ENCODE measurements at regions not wholly inside any gene's neighbourhood (a gene's known extent, or its start where the extent isn't known, plus 50 kb on each side); places are given as distances from the start of the nearest gene placed in this dataset.
"Not testable (repeated sequence)": the region's sequence is repeated elsewhere in the genome, so short reads cannot be mapped to it uniquely, and the experiment has no call there.

GRCh38 chr10:8163824-8164223 lies 109.3 kb downstream of the GATA3 start:
- no peak overlapping the region for H4K91ac ChIP-seq (ENCODE audit: insufficient read depth, low read depth, low read length)
- peaks cover 8% of the 10 kb centered on the region; the same call in 1 of the 2 replicates for H3K9me3 ChIP-seq (ENCODE audit: control insufficient read depth, insufficient read depth, low read length)
- no peak overlapping the region for H3K23ac ChIP-seq (ENCODE audit: low read depth, low read length)
- no peak overlapping the region for H3K18ac ChIP-seq (ENCODE audit: low read depth, low read length)
- no peak overlapping the region for H2BK5ac ChIP-seq (ENCODE audit: low read depth, low read length, poor library complexity, severe bottlenecking)
- no peak for TF ChIP-seq RCOR1 (IDR thresholded peaks at IDR 0.05; ENCODE audit: insufficient replicate concordance, low read length)
- no peak overlapping the region for H2AK5ac ChIP-seq (ENCODE audit: low read depth, low read length)
- no peaks in the 10 kb centered on the region for H3K9me1 ChIP-seq (ENCODE audit: insufficient read depth, low read length)
- no peak overlapping the region for H2BK15ac ChIP-seq (ENCODE audit: low read depth, low read length)
- H3K14ac ChIP-seq (replicated peaks; ENCODE audit: low read depth, low read length), result no peak overlapping the region
- H3K27ac ChIP-seq (ENCODE audit: insufficient read depth, low read length), result no peak overlapping the region
- dilution Hi-C loops (cut with HindIII; ENCODE audit: low sequenced_read_pairs, unreplicated experiment) (no loop called here), intact Hi-C loops (cut with micrococcal nuclease) (no loop called here), in situ Hi-C loops (cut with MboI; ENCODE audit: low sequenced_read_pairs) (no loop called here)
- no peak overlapping the region for H2BK120ac ChIP-seq (ENCODE audit: low read depth, low read length)
- no peak overlapping the region for H3K4me3 ChIP-seq (ENCODE audit: insufficient read depth, low read depth, low read length)
- no peak overlapping the region for H2BK20ac ChIP-seq (ENCODE audit: low read depth, low read length)
- H3K4ac ChIP-seq (ENCODE audit: low read depth, low read length), result no peak overlapping the region
- no peak overlapping the region for H4K8ac ChIP-seq (ENCODE audit: low read depth in 2 of 2, low read length in 2 of 2)
- no peak overlapping the region for H2AFZ ChIP-seq (replicated peaks; ENCODE audit: low read length, poor library complexity)
- no peaks in the 10 kb centered on the region for H4K20me1 ChIP-seq (ENCODE audit: insufficient read depth, low read length)
- H3K9ac ChIP-seq (ENCODE audit: low read depth, low read length), result no peak overlapping the region
- no peak overlapping the region for H3K4me2 ChIP-seq (ENCODE audit: low read depth, low read length)
- H4K5ac ChIP-seq (ENCODE audit: low read depth, low read length), result no peak overlapping the region
- BruUV-seq (replicated peaks), result no TSS peak
- ATAC-seq (ENCODE audit: low read depth), result no peak
- H3K27me3 ChIP-seq (ENCODE audit: control insufficient read depth, insufficient read depth, low read length), result no peaks in the 10 kb centered on the region
- H3K79me1 ChIP-seq (ENCODE audit: low read depth in 1 of 2, low read length in 2 of 2), result no peaks in the 10 kb centered on the region
- no peak for DNase-seq
- H3K56ac ChIP-seq (ENCODE audit: extremely low read depth, insufficient read depth, low read length), result no peak overlapping the region
- ChIA-PET CTCF (no interaction called here), POLR2A (ENCODE audit: unreplicated experiment) (no interaction called here)
- H3K4me1 ChIP-seq (ENCODE audit: control insufficient read depth, insufficient read depth, low read length), result no peaks in the 10 kb centered on the region
- H3K36me3 ChIP-seq (ENCODE audit: control insufficient read depth, insufficient read depth, low read length), result no peaks in the 10 kb centered on the region
- WGBS, 2 experiments (ENCODE audit: extremely low coverage in 2 of 2, insufficient read length in 1 of 2), result no CpG with 5 or more reads among the region's 2 CpGs
- no peak overlapping the region for H2AK9ac ChIP-seq (replicated peaks; ENCODE audit: low read depth, low read length, poor library complexity)

DNA sequence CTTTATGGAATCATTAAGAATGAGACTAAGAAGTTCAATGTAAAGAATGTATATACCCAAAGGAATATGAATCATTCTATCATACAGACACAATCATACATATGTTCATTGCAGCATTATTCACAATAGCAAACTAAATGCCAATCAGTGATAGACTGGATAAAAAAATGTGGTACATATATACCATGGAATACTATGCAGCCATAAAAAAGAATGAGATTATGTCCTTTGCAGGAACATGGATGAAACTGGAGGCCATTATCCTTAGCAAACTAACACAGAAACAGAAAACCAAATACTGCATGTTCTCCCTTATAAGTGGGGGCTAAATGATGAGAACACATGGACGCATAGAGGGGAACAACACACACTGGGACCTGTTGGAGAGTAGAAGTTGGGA lies 110.2 kb downstream of the GATA3 start:
- intact Hi-C loops (cut with micrococcal nuclease); H3K36me3 ChIP-seq (ENCODE audit: control insufficient read depth, insufficient read depth, low read length): not testable (repeated sequence)

More for the DNA sequence above, 110.2 kb downstream of the GATA3 start:
- BruUV-seq (replicated peaks); H4K5ac ChIP-seq (ENCODE audit: low read depth, low read length); H2AFZ ChIP-seq (replicated peaks; ENCODE audit: low read length, poor library complexity); H3K18ac ChIP-seq (ENCODE audit: low read depth, low read length); H3K9ac ChIP-seq (ENCODE audit: low read depth, low read length); ATAC-seq (ENCODE audit: low read depth); H3K4me2 ChIP-seq (ENCODE audit: low read depth, low read length); H4K20me1 ChIP-seq (ENCODE audit: insufficient read depth, low read length); H3K27ac ChIP-seq (ENCODE audit: insufficient read depth, low read length); H3K56ac ChIP-seq (ENCODE audit: extremely low read depth, insufficient read depth, low read length); H2AK5ac ChIP-seq (ENCODE audit: low read depth, low read length); H3K9me1 ChIP-seq (ENCODE audit: insufficient read depth, low read length); H3K27me3 ChIP-seq (ENCODE audit: control insufficient read depth, insufficient read depth, low read length); H2AK9ac ChIP-seq (replicated peaks; ENCODE audit: low read depth, low read length, poor library complexity); H3K23ac ChIP-seq (ENCODE audit: low read depth, low read length); H4K8ac ChIP-seq (ENCODE audit: low read depth in 2 of 2, low read length in 2 of 2); H3K79me1 ChIP-seq (ENCODE audit: low read depth in 1 of 2, low read length in 2 of 2); in situ Hi-C loops (cut with MboI; ENCODE audit: low sequenced_read_pairs); H2BK15ac ChIP-seq (ENCODE audit: low read depth, low read length); H2BK20ac ChIP-seq (ENCODE audit: low read depth, low read length); H3K4me3 ChIP-seq (ENCODE audit: insufficient read depth, low read depth, low read length); H3K4ac ChIP-seq (ENCODE audit: low read depth, low read length); H4K91ac ChIP-seq (ENCODE audit: insufficient read depth, low read depth, low read length); H3K4me1 ChIP-seq (ENCODE audit: control insufficient read depth, insufficient read depth, low read length); DNase-seq; H3K14ac ChIP-seq (replicated peaks; ENCODE audit: low read depth, low read length); H2BK5ac ChIP-seq (ENCODE audit: low read depth, low read length, poor library complexity, severe bottlenecking); dilution Hi-C loops (cut with HindIII; ENCODE audit: low sequenced_read_pairs, unreplicated experiment); H2BK120ac ChIP-seq (ENCODE audit: low read depth, low read length); CTCF ChIA-PET; POLR2A ChIA-PET (ENCODE audit: unreplicated experiment): not testable (repeated sequence)
- WGBS, 2 experiments (ENCODE audit: extremely low coverage in 2 of 2, insufficient read length in 1 of 2), result no CpG with 5 or more reads among the region's 1 CpG
- peaks cover 11% of the 10 kb centered on the region; the same call in 1 of the 2 replicates for H3K9me3 ChIP-seq (ENCODE audit: control insufficient read depth, insufficient read depth, low read length)

Data from IMR-90 (cell line).